NCI-H69 (cell line): ENCODE measurements at regions not wholly inside any gene's neighbourhood (a gene's known extent, or its start where the extent isn't known, plus 50 kb on each side); places are given as distances from the start of the nearest gene placed in this dataset.

ENCODE experiments used
- DNase-seq: peaks from one replicate; lab custom pipeline; 2025; lab: John Stamatoyannopoulos, UW

- DNase-seq: peak; percentile 92
Measured at GRCh38 chr13:22061371-22061805, 390.5 kb downstream of the FGF9 start.

DNA sequence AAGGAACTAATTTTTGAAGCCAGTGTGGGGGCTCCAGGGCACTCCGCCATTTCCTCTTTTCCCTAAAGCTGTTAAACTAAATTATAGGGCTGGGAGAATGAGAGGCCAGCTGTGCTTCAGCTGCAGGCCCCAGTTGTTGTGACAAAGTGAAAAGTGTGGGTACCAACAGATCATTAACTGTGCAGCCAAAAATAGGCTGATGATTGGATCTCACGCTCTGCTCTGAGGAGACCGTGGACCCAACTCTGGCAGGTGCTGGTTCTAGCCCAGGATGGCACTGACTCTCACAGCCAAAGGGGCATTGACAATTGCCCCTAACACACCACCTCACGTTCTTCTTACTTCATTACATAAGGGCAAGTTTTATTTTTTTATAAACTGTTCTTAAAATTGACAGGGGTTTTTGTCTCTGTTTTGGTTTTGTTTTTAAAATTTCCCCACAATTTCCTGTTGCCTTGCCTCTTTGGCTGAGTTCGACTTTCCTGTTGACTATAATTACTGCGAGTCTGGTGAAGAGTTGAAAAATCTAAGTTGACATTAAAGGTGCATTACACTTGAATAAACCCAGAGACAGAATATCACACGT is 391.0 kb downstream of the FGF9 start:
- peak; percentile 92 for DNase-seq

DNA sequence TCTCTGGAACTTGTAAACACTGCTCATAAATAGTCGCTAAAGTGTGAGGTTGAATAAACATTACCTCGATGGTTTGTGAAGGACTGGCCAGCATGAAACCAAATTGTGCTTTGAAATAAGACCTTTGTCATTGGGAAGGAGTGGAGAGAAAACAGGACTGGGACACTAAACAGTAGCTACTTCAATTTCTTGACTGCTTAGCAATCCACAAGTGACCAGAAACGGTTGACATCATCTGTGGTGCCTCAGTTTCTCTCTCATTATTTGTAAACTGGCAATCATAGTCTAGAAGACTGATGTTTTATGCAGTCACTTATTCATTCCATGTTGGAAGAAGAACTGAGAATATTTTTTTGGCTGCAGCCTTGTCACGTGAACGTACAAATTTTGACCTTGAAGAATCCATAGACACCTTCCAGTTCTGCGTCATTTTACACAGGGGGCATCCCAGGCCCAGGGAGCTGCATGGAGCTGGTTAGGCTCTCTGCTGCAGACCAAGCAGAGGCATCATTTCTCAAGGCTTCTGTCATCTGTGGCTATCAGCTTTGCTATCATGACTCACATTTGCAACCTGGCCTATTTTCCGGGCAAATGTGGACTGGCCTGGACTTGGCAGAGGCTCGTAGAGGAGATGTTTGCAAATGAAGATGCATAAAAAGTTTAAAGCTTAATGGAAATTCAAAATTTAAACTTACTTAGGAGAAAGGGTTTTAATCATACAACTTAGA is 391.8 kb downstream of the FGF9 start:
- no peak for DNase-seq

GRCh38 chr13:22063416-22064124 is 392.7 kb downstream of the FGF9 start:
- no peak for DNase-seq

DNA sequence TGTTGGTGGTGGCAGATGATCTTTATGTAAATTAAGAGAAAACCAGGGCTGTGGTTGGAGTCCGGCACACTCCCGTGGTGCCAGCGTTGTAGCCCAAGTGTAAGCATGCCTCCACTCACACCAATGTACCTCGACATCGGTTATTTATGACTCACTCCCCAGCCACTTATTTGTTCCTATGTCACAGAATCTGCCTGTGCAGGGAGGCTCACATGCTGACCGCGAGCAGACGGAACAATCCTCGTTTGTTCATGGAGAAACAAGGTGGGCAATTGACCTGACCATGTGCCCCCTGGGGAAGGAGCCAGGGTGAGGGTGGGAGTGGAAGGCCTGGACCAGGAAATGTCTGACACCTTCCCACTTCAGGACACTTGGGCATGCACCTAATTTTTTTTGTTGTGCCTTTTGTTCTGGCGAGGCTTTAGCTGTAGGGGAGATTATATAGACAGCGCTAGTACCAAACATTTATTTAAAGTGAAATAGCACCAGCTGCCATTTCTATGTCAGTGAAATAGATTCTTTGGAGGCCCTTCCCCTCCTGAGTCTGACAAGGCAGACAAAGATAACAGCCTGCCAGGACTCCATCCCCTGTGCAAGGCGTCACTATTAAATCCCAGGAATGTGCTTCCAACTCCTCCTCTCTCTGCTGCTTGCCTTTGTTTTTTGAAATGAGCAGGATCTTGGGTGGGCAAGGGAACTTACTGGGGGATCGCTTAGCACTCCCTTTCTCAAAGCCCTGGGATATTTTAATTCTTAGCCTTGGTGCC is 394.2 kb downstream of the FGF9 start:
- DNase-seq: peak; percentile 44

GRCh38 chr13:22073718-22074117 is 402.8 kb downstream of the FGF9 start:
- no peak for DNase-seq

- no peak for DNase-seq
Measured at GRCh38 chr13:22074403-22074802, 403.5 kb downstream of the FGF9 start.

DNA sequence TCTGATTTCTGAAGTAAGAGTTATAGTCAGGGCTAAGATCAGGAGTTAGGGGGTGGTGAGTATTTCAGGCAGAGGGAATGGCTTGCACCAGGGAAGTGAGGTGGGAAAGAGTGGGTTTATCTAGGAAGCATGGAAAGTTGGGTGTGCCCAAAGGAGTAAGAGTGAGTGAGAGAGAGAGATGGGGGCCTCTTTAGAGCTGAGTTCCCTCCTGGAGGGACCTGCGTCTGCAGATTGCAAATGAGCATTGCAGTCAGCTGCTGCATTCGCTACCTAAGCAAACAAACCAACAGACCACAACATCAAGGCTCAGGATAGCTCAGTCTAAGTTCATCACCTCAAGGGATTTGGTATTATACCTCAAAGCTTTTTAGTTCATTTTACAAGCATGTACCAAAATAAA is 405.8 kb downstream of the FGF9 start:
- DNase-seq: peak; percentile 75

DNA sequence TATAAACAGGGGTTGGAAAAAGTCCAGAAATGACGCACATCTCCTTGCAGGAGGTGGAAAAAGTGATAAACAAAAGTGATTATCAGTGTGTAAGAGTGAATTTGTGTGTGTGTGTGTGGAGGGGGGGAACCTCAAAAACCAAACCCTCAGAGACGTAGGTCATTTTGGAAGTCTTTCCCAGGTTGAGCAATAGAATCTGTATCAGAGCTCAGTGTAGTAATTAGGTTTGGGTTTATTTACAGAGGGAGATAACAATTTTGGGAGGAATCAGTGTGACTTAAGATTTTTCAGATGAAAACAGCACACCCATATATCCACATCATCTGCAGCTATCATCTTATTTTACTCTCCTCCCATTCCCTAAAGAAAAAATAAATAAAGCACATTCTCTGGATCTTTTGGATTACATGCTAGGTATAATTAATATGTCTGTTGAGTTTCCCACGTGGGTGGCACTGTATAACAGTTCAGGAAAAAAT is 406.4 kb downstream of the FGF9 start:
- DNase-seq: peak; percentile 79

GRCh38 chr13:22077764-22078163 is 406.9 kb downstream of the FGF9 start:
- no peak for DNase-seq

DNA sequence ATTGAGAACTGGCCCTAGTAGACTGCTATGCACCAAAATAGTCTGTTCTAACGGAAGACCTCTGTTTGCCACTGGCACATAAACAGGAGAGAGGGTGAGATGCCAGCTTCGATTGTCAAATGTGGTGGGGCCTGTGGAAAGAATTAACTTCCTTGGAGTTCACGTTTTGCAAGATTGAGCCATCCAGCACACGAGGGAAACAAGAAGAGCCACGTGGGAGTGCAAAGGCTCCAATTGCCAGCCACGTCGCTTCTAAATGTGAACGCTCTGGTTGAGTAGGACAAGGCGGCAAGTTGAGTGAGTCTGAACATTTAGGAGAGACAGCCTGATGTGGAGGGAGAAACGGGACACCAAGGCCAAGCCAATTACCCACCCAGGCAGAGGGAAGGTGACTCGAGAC is 409.1 kb downstream of the FGF9 start:
- no peak for DNase-seq

DNA sequence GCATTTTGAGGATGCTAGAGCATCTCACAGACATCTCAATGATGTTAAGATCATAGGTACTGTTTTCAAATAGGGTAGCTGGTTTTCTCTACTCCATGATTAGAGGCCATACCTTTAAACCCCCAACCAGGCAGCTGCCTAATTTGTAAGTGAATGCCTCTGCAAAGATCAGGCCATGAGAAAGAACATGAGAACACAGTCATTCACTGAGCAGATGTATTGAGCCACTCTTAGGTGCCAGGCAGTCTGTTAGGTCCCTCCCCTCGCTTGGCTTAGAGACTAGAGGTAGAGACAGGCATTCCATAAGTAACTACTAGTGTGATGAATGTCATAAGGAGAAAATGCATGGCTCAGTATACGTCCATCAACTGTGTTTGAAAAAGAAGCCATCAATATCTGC is 410.0 kb downstream of the FGF9 start:
- peak; percentile 40 for DNase-seq

- DNase-seq: peak; percentile 26
Measured at GRCh38 chr13:22081430-22081829, 410.6 kb downstream of the FGF9 start.

DNA sequence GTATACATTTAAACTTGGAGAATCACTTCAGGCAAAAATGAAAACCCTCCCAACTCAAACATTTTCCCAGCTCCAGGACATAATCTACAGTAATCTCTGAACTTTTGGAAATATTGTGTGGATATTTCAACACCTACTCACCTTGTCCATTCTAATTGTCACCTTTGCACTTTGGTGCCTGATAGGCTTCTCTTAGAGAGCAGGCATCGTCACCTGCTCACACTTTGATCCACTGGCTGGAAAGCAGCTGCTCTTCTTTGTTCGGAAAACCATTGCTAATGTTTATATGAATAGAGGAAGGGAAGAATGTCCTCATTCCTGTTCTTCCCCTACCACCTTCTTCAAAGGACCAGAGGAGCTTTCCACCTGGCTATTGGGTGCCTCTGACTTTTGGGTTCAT is 411.2 kb downstream of the FGF9 start:
- no peak for DNase-seq

DNA sequence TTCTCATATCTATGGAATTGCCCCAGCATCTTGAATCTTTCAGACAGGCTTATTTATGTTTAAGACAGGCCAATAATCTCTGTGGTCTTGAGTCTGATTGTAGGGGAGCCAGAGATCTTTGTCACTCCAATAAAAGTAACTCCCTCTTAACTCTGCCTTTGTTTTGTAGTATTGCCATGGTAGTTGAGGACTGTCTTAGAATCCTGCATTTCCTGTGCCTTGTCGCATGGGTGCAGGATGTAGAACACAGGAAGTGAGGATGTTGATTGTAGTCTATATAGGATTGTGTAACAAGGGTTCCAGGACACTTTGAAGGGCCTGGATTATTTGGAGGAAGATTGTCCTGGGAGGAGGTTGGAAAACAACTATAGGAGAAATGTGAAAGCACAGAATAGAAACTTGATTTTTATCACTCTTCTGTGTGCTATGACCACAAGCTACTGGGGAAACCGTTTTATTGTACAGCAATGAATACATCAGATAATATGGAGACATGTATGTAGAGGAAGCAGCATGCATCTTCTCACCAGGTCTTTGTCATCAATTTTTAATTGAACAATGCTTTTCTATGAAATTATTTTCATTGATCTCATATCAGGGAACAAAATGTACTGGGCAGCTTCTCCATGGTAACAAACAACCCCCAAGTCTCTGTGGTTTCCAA is 411.7 kb downstream of the FGF9 start:
- no peak for DNase-seq

GRCh38 chr13:22085001-22085400 is 414.1 kb downstream of the FGF9 start:
- no peak for DNase-seq

DNA sequence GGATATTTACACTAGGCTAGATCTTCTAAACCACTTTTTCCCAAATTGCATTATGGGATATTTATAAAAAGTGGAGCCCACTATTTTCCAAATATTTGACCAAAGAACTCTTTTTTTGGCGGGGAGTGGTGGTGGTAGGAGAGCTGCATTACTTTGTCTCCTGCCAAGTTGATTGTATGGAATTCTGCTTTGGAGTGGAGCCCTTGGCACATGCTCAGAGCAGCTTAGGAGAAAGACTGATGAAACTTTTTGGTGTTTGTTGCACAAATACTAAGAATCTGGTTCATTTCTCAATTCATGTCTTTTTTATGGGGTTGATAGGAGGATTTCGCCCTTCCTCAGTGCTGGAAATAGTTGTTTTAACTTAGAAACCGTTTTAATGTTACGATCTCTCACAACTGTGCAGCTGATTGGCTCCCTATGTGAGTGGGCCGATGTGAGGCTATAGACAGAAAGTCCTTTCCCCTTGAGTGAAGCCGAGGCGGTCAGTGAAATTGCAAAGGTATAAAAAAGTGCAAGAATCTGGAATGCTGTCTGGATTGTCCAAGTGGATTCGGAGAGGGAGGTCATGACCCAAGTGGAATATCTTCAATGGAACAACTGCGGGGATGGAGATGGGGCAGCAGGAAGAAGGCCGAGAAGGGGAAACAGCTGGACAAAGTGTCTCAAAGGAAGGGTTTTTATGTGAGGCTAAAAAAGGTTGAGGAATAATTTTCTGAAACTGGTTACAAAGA is 415.9 kb downstream of the FGF9 start:
- DNase-seq: no peak

- no peak for DNase-seq
Measured at GRCh38 chr13:22090106-22090505, 419.2 kb downstream of the FGF9 start.

DNA sequence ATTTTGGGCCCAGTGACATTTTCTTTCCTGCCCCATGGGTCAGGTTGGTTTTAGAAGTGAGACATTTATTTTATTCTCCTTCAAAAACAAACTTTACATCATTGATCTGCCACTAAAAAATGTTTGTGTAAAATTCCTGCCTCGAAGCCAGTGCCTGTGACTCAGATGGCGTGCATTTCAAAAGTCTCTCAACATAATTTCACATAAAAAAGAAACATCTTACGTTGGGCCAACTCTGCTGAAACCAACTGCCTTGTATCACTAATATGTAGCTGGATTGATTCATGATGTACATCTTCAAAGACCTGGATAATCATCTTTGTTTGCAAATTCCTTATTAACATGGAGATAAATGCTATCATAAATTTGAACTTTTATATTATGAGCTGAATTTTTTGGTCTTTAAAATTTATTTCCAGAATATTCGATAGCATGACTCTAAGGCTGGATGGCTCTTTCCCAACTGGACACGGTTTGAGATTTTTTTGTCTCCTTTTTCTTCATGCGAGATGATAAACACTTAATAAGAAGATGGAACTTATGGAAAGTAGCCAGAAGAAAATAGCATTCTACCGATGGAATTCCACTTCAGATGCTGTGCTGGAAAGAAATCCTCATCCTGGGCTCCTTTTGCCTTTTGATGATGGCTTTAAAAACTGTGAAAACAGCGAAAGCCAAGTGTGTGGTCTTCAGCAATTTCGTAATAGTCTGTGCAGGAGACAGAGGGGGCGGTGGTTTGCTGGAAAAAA is 420.5 kb downstream of the FGF9 start:
- no peak for DNase-seq

- peak; percentile 67 for DNase-seq
Measured at GRCh38 chr13:22091971-22092300, 421.1 kb downstream of the FGF9 start.
